Kidney (tissue), 13 donors: ENCODE measurements at regions not wholly inside any gene's neighbourhood (a gene's known extent, or its start where the extent isn't known, plus 50 kb on each side); places are given as distances from the start of the nearest gene placed in this dataset.

Experiments
- DNase-seq, 5 donors: peaks; one replicate each; pipeline ENCODE4 v3.0.0-alpha.2; 2013 to 2020
- FAIRE-seq: peaks from 2 replicates; lab custom pipeline; 2012; peaks lifted over from hg19 to GRCh38; lab: Jason Lieb, UNC
- H3K27ac ChIP-seq, 2 donors: one replicate each; pipeline ENCODE4 v1.7.0; 2013; ENCODE audit warnings: low read depth in 2 of 2, low read length in 2 of 2, inconsistent platforms in 1 of 2
- H3K27me3 ChIP-seq: one replicate; pipeline ENCODE4 v1.7.1; 2013; ENCODE audit warnings: low read length, inconsistent platforms; ENCODE audit not compliant: control insufficient read depth, insufficient read depth
- H3K36me3 ChIP-seq, 3 donors: one replicate each; pipeline versions ENCODE4 v1.7.0 to v1.7.1; 2013; ENCODE audit warnings: low read length in 3 of 3, control low read depth in 1 of 3, inconsistent platforms in 1 of 3; ENCODE audit not compliant: insufficient read depth in 3 of 3, control insufficient read depth in 2 of 3
- H3K4me1 ChIP-seq, 3 donors: one replicate each; pipeline versions ENCODE4 v1.7.0 to v1.7.1; 2013; ENCODE audit warnings: low read length in 3 of 3, inconsistent platforms in 1 of 3, low read depth in 1 of 3; ENCODE audit not compliant: control insufficient read depth in 2 of 3, insufficient read depth in 2 of 3
- H3K4me3 ChIP-seq, 3 donors: one replicate each; pipeline versions ENCODE4 v1.7.0 to v1.8.1; 2013; ENCODE audit warnings: low read length in 3 of 3, control low read depth in 1 of 3, inconsistent platforms in 1 of 3
- H3K9ac ChIP-seq, 3 donors: one replicate each; pipeline versions ENCODE4 v1.7.0 to v1.7.1; 2013; ENCODE audit warnings: low read length in 3 of 3, control low read depth in 1 of 3, inconsistent platforms in 1 of 3
- H3K9me3 ChIP-seq, 3 donors: one replicate each; pipeline versions ENCODE4 v1.7.0 to v1.7.1; 2013; ENCODE audit warnings: low read length in 3 of 3, control low read depth in 1 of 3, inconsistent platforms in 1 of 3; ENCODE audit not compliant: control insufficient read depth in 2 of 3, insufficient read depth in 1 of 3
- CTCF ChIP-seq: IDR thresholded peaks from 3 replicates; pipeline ENCODE4 v1.5.1; 2012; ENCODE audit warnings: mild to moderate bottlenecking, moderate library complexity, borderline replicate concordance; ENCODE audit not compliant: insufficient read depth; ENCODE audit errors: extremely low read depth
- intact Hi-C: fragments of 100-400 bp; cut with DNase I; formaldehyde crosslinking; loops from one replicate; pipeline ENCODE4 v1.11.1; 2022
- donor health status: control.
- donor health status: control.
- donor health status: control.
- donor health status: control.
- donor health status: control.
- donor health status: DM: yes; HTN: yes; CAD: no.
- donor health status: Normal renal cell carcinoma (clear cell type).

- FAIRE-seq (no peak), DNase-seq (no peak)
- Histone ChIP-seq H3K4me3 (no peak overlapping the region), H3K4me1 (no peaks in the 10 kb centered on the region), H3K9me3 (no peaks in the 10 kb centered on the region), H3K27me3 (no peaks in the 10 kb centered on the region), H3K36me3 (no peaks in the 10 kb centered on the region), H3K27ac (no peak overlapping the region), H3K9ac (no peak overlapping the region)
- intact Hi-C loops: no loop called here
- no peak for TF ChIP-seq CTCF
These were observed 218.4 kb downstream of the ABHD5 start for GRCh38 chr3:43909149-43909548.

DNA sequence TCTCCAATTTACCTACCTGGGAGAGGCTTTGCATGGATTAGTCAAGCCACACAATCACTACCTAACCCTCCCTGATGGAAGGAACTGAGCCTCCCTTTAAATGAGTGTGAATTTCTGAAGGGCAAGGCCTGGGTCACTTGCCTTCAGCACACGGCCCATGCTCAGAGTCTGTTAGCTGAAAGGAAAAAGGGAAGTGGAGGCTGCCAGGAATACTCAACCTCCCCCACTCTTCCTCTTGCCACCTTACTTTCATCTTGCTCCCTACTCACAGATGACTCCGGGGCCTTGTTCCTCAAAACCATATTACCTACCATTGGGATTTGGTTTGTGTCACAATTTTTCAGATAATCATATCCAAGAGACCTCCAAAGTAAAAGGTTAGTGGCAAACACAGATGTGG, 220.0 kb downstream of the ABHD5 start:
- DNase-seq (no peak), FAIRE-seq (no peak)
- no peak overlapping the region for H3K27ac ChIP-seq
- H3K9ac ChIP-seq: no peak overlapping the region
- H3K36me3 ChIP-seq: no peaks in the 10 kb centered on the region
- no peaks in the 10 kb centered on the region for H3K4me1 ChIP-seq
- no peak overlapping the region for H3K4me3 ChIP-seq
- no peaks in the 10 kb centered on the region for H3K9me3 ChIP-seq
- intact Hi-C loops: no loop called here
- H3K27me3 ChIP-seq: no peaks in the 10 kb centered on the region
- TF ChIP-seq CTCF: no peak

DNA sequence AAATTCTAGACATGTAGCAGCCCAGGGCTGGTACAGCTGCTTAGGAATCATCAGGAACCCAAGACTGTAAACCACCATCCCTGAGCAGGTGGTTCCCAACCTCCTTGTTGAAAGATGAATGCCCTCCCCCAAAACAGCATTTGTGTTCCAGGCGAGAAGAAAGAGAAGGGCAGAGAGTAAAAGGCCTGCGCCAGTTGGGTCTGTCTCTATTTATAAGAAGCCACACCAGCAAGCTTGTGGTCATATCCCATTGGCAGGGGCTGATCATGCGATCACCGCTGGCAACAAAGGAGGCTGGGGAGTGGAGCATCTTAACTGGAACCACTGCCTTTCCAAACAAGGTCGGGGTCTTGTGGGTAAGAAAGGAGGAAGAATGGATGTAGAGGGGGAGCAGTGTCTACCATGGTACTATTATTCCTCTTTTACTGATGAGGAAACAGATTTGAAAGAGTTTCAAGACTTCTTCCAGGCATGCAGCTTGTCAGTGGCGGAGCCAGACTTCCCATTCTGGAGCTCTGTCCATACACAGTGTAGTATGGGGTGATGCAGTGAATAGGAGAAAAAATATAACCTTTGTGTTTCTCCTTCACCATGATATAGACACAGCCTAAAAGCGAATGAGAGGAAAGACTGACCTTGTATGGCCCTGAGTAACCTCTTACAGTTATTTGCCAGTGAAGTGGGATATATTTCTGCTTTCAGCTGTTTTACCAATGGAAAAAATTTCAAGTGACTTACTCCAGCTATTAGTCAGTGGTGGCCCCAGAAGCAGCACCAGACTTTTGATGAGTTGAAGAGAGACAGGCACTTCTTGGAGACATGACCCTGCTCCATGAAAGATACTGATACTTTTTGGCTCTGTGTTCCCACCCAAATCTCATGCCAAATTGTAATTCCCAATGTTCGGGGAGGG, 222.6 kb downstream of the ABHD5 start:
- no peak for TF ChIP-seq CTCF
- no peak for DNase-seq
- no peaks in the 10 kb centered on the region for H3K4me1 ChIP-seq
- H3K4me3 ChIP-seq: no peak overlapping the region
- intact Hi-C loops: no loop called here
- no peak overlapping the region for H3K9ac ChIP-seq
- H3K9me3 ChIP-seq: peaks cover 0 to 4% (median 0%) of the 10 kb centered on the region in 3 donors
- FAIRE-seq: no peak
- H3K36me3 ChIP-seq: no peaks in the 10 kb centered on the region
- no peak overlapping the region for H3K27ac ChIP-seq
- H3K27me3 ChIP-seq: no peaks in the 10 kb centered on the region
